HEK293T (cell line): ENCODE measurements at regions not wholly inside any gene's neighbourhood (a gene's known extent, or its start where the extent isn't known, plus 50 kb on each side); places are given as distances from the start of the nearest gene placed in this dataset.

Source experiments
- CTCF ChIA-PET: fragments of 350-600 bp; formaldehyde crosslinking; extraction: SDS; loops from one replicate; lab custom pipeline; 2021; ENCODE audit warnings: antibody characterized with exemption, inconsistent platforms; lab: Yijun Ruan, JAX
- POLR2A ChIA-PET: fragments of 350-600 bp; formaldehyde crosslinking; extraction: SDS; loops from one replicate; lab custom pipeline; 2020; ENCODE audit warnings: antibody characterized with exemption, inconsistent platforms; lab: Yijun Ruan, JAX
- DNase-seq: peaks from one replicate; pipeline ENCODE4 v3.0.0; 2012; ENCODE audit warnings: mixed read lengths; ENCODE audit errors: extremely low spot score
- ARNT ChIP-seq: fragments of 450-650 bp; IDR thresholded peaks from 2 replicates; pipeline ENCODE4 v1.6.1; 2017; ENCODE audit warnings: mild to moderate bottlenecking
- BHLHE40 ChIP-seq: fragments of 450-650 bp; IDR thresholded peaks from 2 replicates; pipeline ENCODE4 v1.6.1; 2016; ENCODE audit warnings: mild to moderate bottlenecking, moderate library complexity, borderline replicate concordance
- CTBP1 ChIP-seq: fragments of 450-650 bp; IDR thresholded peaks from 2 replicates; pipeline ENCODE4 v1.6.1; 2016; ENCODE audit warnings: borderline replicate concordance
- ELF4 ChIP-seq: fragments of 450-650 bp; IDR thresholded peaks from 2 replicates; pipeline ENCODE4 v1.6.1; 2017; ENCODE audit warnings: antibody characterized with exemption
- FOXA1 ChIP-seq: fragments of 450-650 bp; IDR thresholded peaks from 2 replicates; pipeline ENCODE4 v1.6.1; 2016; ENCODE audit warnings: mild to moderate bottlenecking
- FOXK2 ChIP-seq: fragments of 450-650 bp; IDR thresholded peaks from 2 replicates; pipeline ENCODE4 v1.6.1; 2016; ENCODE audit warnings: mild to moderate bottlenecking
- FOXM1 ChIP-seq: fragments of 450-650 bp; IDR thresholded peaks from 2 replicates; pipeline ENCODE4 v1.6.1; 2017; ENCODE audit warnings: mild to moderate bottlenecking, borderline replicate concordance
- HDGF ChIP-seq: fragments of 450-650 bp; IDR thresholded peaks from 2 replicates; pipeline ENCODE4 v1.6.1; 2017; ENCODE audit warnings: antibody characterized with exemption, borderline replicate concordance
- L3MBTL2 ChIP-seq: fragments of 450-650 bp; conservative IDR thresholded peaks from 2 replicates; pipeline ENCODE4 v1.6.1; 2016; ENCODE audit warnings: mild to moderate bottlenecking
- LEF1 ChIP-seq: fragments of 450-650 bp; IDR thresholded peaks from 2 replicates; pipeline ENCODE4 v1.6.1; 2017; ENCODE audit warnings: mild to moderate bottlenecking, borderline replicate concordance
- NFRKB ChIP-seq: fragments of 450-650 bp; IDR thresholded peaks from 2 replicates; pipeline ENCODE4 v1.6.1; 2016; ENCODE audit warnings: mild to moderate bottlenecking, moderate library complexity
- PKNOX1 ChIP-seq: fragments of 450-650 bp; IDR thresholded peaks from 2 replicates; pipeline ENCODE4 v1.6.1; 2016
- SP1 ChIP-seq: fragments of 450-650 bp; IDR thresholded peaks from 2 replicates; pipeline ENCODE4 v1.6.1; 2017
- SUZ12 ChIP-seq: fragments of 450-650 bp; IDR thresholded peaks from 2 replicates; pipeline ENCODE4 v1.6.1; 2016; ENCODE audit warnings: mild to moderate bottlenecking
- TARDBP ChIP-seq: fragments of 450-650 bp; IDR thresholded peaks from 2 replicates; pipeline ENCODE4 v1.6.1; 2016
- ZNF384 ChIP-seq: fragments of 450-650 bp; IDR thresholded peaks from 2 replicates; pipeline ENCODE4 v1.6.1; 2016

GRCh38 chr11:91097083-91097482 lies 874.2 kb upstream of the CHORDC1 start:
- CTCF ChIA-PET = no interaction called here
- POLR2A ChIA-PET = no interaction called here

GRCh38 chr11:91093141-91093540 lies 870.3 kb upstream of the CHORDC1 start:
- ChIA-PET CTCF (no interaction called here), POLR2A (no interaction called here)
- no peak for TF ChIP-seq FOXK2
- no peak for TF ChIP-seq NFRKB
- TF ChIP-seq FOXA1 = no peak
- TF ChIP-seq HDGF = no peak
- TF ChIP-seq SUZ12 = no peak
- TF ChIP-seq L3MBTL2 = no peak
- no peak for TF ChIP-seq ARNT
- TF ChIP-seq LEF1 = no peak
- TF ChIP-seq BHLHE40 = no peak
- TF ChIP-seq CTBP1 = no peak
- no peak for TF ChIP-seq SP1
- TF ChIP-seq TARDBP = no peak
- TF ChIP-seq ELF4 = no peak
- no peak for TF ChIP-seq FOXM1
- TF ChIP-seq PKNOX1 = no peak
- DNase-seq = no peak

More at GRCh38 chr11:91097083-91097482, 874.2 kb upstream of the CHORDC1 start:
- TF ChIP-seq FOXA1 = no peak
- no peak for TF ChIP-seq LEF1
- TF ChIP-seq CTBP1 = no peak
- no peak for TF ChIP-seq SUZ12
- no peak for DNase-seq

- TF ChIP-seq ELF4 = no peak
- no peak for TF ChIP-seq CTBP1
- TF ChIP-seq PKNOX1 = no peak
- ChIA-PET POLR2A (no interaction called here), CTCF (no interaction called here)
- no peak for DNase-seq
Observed at GRCh38 chr11:91091563-91091962, 868.7 kb upstream of the CHORDC1 start.

GRCh38 chr11:91086028-91086427 lies 863.2 kb upstream of the CHORDC1 start:
- no peak for DNase-seq
- ChIA-PET POLR2A (no interaction called here), CTCF (no interaction called here)
- TF ChIP-seq LEF1 (no peak), TARDBP (no peak), FOXM1 (no peak)

GRCh38 chr11:91082255-91082654 lies 859.4 kb upstream of the CHORDC1 start:
- CTCF ChIA-PET = no interaction called here
- POLR2A ChIA-PET = no interaction called here
- TF ChIP-seq ARNT (no peak), SUZ12 (no peak), L3MBTL2 (no peak), ZNF384 (no peak), NFRKB (no peak), HDGF (no peak), FOXM1 (no peak), FOXK2 (no peak), PKNOX1 (no peak), FOXA1 (no peak), LEF1 (no peak), ELF4 (no peak), SP1 (no peak), CTBP1 (no peak), TARDBP (no peak), BHLHE40 (no peak)
- no peak for DNase-seq

GRCh38 chr11:91081440-91082043 lies 858.7 kb upstream of the CHORDC1 start:
- CTCF ChIA-PET = no interaction called here
- POLR2A ChIA-PET = no interaction called here
- TF ChIP-seq NFRKB (no peak), FOXA1 (no peak), HDGF (no peak), L3MBTL2 (no peak), ELF4 (no peak), ARNT (no peak)
- DNase-seq = no peak

- no peak for TF ChIP-seq CTBP1
- no peak for TF ChIP-seq PKNOX1
- no peak for TF ChIP-seq NFRKB
- TF ChIP-seq L3MBTL2 = no peak
- no peak for TF ChIP-seq SP1
- no peak for TF ChIP-seq SUZ12
- TF ChIP-seq HDGF = no peak
- no peak for TF ChIP-seq FOXK2
- no peak for TF ChIP-seq ELF4
- TF ChIP-seq BHLHE40 = no peak
- no peak for TF ChIP-seq FOXM1
- TF ChIP-seq ZNF384 = no peak
- TF ChIP-seq ARNT = no peak
- TF ChIP-seq TARDBP = no peak
- TF ChIP-seq FOXA1 = no peak
- POLR2A ChIA-PET = no interaction called here
- DNase-seq = no peak
- CTCF ChIA-PET = no interaction called here
Observed at GRCh38 chr11:91078221-91078620, 855.4 kb upstream of the CHORDC1 start.
